ENCODE measurements at regions not wholly inside any gene's neighbourhood (a gene's known extent, or its start where the extent isn't known, plus 50 kb on each side); places are given as distances from the start of the nearest gene placed in this dataset.

DNA sequence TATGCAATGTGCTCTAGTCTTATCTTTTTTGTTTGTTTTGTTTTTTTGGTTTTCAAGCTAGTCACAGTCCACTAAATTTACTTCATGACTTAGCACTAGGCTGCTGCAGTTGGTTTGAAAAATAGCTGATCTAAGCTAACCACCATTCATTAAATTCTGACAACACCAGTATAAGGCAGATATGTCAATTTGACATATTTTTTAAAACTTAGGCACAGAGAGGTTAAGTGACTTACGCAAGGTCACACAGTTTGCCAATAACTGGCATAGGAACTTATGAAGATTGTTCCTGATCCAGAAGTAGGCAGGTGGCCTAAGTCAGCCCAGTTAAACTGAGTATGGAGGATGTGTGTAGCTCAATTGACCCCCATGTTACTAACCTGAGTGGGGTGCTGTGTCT lies 377.3 kb upstream of the NFE2L3 start:
- intact Hi-C loops (cut with DNase I) = no loop called here
- Histone ChIP-seq H3K9me3 (no peaks in the 10 kb centered on the region), H3K4me3 (no peak overlapping the region), H3K4me1 (no peaks in the 10 kb centered on the region), H3K27ac (no peak overlapping the region), H3K27me3 (no peaks in the 10 kb centered on the region), H3K36me3 (no peaks in the 10 kb centered on the region)
- no peak for DNase-seq
- TF ChIP-seq, protein P1, sequence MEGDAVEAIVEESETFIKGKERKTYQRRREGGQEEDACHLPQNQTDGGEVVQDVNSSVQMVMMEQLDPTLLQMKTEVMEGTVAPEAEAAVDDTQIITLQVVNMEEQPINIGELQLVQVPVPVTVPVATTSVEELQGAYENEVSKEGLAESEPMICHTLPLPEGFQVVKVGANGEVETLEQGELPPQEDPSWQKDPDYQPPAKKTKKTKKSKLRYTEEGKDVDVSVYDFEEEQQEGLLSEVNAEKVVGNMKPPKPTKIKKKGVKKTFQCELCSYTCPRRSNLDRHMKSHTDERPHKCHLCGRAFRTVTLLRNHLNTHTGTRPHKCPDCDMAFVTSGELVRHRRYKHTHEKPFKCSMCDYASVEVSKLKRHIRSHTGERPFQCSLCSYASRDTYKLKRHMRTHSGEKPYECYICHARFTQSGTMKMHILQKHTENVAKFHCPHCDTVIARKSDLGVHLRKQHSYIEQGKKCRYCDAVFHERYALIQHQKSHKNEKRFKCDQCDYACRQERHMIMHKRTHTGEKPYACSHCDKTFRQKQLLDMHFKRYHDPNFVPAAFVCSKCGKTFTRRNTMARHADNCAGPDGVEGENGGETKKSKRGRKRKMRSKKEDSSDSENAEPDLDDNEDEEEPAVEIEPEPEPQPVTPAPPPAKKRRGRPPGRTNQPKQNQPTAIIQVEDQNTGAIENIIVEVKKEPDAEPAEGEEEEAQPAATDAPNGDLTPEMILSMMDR (IDR thresholded peaks at IDR 0.05) = no peak
- TF ChIP-seq POLR2A (IDR thresholded peaks at IDR 0.05) = no peak
- ATAC-seq = no peak
- WGBS (ENCODE audit: insufficient coverage, low coverage, low lambda C conversion rate, missing lambda C conversion rate) = 86% methylated on average over 1 of the region's 1 CpG

DNA sequence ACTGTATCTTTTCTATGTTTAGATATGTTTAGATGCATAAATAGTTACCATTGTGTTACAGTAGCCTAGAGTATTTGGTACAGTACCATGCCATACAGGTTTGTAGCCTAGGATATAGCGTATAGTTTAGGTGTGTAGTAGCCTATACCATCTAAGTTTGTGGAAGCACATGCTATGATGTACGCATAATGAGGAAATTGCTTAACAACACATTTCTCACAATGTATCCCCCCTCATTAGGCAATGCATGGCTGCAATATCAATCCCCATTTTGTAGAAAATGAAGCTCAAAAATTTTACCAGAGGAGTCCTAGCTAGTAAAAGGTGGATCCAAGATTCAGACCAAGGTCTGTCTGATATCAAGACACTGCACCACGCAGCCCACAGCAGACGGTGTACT lies 376.4 kb upstream of the NFE2L3 start:
- intact Hi-C loops (cut with DNase I) = no loop called here
- ATAC-seq = no peak

DNA sequence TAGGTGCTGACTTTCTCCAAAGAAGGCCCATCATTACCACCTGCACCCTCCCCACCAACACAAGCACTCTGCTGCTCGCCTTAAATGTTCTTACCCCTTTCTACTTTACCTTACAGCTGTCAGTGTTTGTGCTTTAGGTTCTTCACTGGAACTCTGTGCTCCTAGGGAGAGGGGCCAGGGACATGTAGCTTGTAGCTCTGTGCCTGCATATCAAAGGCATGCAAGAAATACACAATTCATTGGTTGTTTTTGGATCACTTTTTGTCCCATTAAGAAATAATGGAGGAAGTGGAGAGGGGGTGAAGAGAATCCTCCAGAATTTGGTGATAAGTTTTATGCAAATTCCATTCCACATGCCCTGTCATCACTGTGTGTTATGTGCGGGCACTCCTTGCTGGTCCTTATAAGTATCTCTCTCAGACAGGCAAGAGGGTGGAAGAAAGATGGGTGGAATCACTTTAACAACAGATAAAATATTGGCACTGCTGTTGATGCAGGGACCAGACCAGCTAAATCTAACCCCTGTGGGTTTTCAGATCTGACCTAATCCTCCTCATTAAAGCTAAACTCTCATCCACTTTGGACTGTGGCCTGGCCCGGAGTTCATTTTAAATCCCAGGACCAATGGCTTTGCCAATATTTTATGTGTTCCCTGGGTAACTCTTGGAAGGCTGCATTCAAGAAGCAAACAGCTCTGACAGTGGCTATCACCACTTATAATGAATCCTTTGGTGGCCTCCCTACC lies 375.8 kb upstream of the NFE2L3 start:
- Histone ChIP-seq H3K36me3 (no peaks in the 10 kb centered on the region), H3K27ac (no peak overlapping the region), H3K27me3 (no peaks in the 10 kb centered on the region), H3K4me1 (no peaks in the 10 kb centered on the region), H3K4me3 (no peak overlapping the region), H3K9me3 (no peaks in the 10 kb centered on the region)
- 71% methylated on average over 3 of the region's 3 CpGs for WGBS (ENCODE audit: insufficient coverage, low coverage, low lambda C conversion rate, missing lambda C conversion rate)
- DNase-seq (no peak), ATAC-seq (no peak)
- TF ChIP-seq POLR2A (IDR thresholded peaks at IDR 0.05) = no peak
- TF ChIP-seq, protein P1 (IDR thresholded peaks at IDR 0.05) = no peak
- intact Hi-C loops (cut with DNase I) = no loop called here

More for the DNA sequence above, 376.4 kb upstream of the NFE2L3 start:
- no peak overlapping the region for H3K4me3 ChIP-seq
- 67% methylated on average over 3 of the region's 4 CpGs for WGBS (ENCODE audit: insufficient coverage, low coverage, low lambda C conversion rate, missing lambda C conversion rate)
- DNase-seq = no peak
- no peaks in the 10 kb centered on the region for H3K9me3 ChIP-seq
- no peak for TF ChIP-seq POLR2A (IDR thresholded peaks at IDR 0.05)
- TF ChIP-seq, protein P1 (IDR thresholded peaks at IDR 0.05) = no peak
- no peak overlapping the region for H3K27ac ChIP-seq
- no peaks in the 10 kb centered on the region for H3K27me3 ChIP-seq
- H3K36me3 ChIP-seq = no peaks in the 10 kb centered on the region
- H3K4me1 ChIP-seq = no peaks in the 10 kb centered on the region

DNA sequence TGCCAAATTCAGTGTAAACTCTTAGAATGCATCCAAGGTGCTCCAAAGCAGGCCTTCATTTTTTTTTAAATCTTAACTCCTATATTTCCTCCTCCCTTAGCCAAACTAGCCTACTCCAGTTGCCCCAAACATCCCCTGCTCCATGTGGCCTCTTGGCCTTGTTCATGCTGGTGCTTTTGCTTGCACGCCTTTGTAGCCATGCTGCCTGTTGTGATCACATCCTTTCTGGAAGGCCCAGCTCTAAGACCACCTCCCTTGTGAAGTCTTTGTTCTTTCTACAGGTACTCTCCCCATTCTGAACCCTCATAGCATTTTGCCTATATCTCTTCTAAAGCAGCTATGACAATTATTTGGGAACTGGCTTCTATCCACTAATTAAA lies 375.3 kb upstream of the NFE2L3 start:
- no peaks in the 10 kb centered on the region for H3K36me3 ChIP-seq
- DNase-seq = no peak
- intact Hi-C loops (cut with DNase I) = no loop called here
- no peaks in the 10 kb centered on the region for H3K4me1 ChIP-seq
- TF ChIP-seq POLR2A (IDR thresholded peaks at IDR 0.05) = no peak
- TF ChIP-seq, protein P1 (IDR thresholded peaks at IDR 0.05) = no peak
- no peak overlapping the region for H3K27ac ChIP-seq
- no peak overlapping the region for H3K4me3 ChIP-seq
- H3K27me3 ChIP-seq = no peaks in the 10 kb centered on the region
- no peaks in the 10 kb centered on the region for H3K9me3 ChIP-seq
- no peak for ATAC-seq
- 89% methylated on average over 1 of the region's 1 CpG for WGBS (ENCODE audit: insufficient coverage, low coverage, low lambda C conversion rate, missing lambda C conversion rate)
